ENCODE measurements at regions not wholly inside any gene's neighbourhood (a gene's known extent, or its start where the extent isn't known, plus 50 kb on each side); places are given as distances from the start of the nearest gene placed in this dataset.

GRCh38 chr11:28964811-28965210, 856.6 kb downstream of the METTL15 start:
- TF ChIP-seq CTCF (IDR thresholded peaks at IDR 0.05; ENCODE audit: insufficient read depth, low read depth, low read length) (no peak), EZH2 (IDR thresholded peaks at IDR 0.05; ENCODE audit: insufficient read depth, low read length) (no peak)
